IMR-90 (cell line): ENCODE measurements at regions not wholly inside any gene's neighbourhood (a gene's known extent, or its start where the extent isn't known, plus 50 kb on each side); places are given as distances from the start of the nearest gene placed in this dataset.

Experiments used
- ATAC-seq: fragments of 200-7000 bp; cut with Tn5 transposase; 2 replicates; pipeline ENCODE4 v1.9.1; 2020; ENCODE audit warnings: low read depth, mild to moderate bottlenecking, moderate library complexity
- BruUV-seq: library from RNA; stranded (reverse); fragments of 400-500 nt; replicated peaks from 2 replicates; lab custom pipeline; 2021; lab: Mats Ljungman, UMichigan
- CTCF ChIA-PET: fragments of 300-600 bp; formaldehyde crosslinking; extraction: SDS; loops from one replicate; lab custom pipeline; 2021; ENCODE audit warnings: antibody characterized with exemption; lab: Yijun Ruan, JAX
- POLR2A ChIA-PET: fragments of 300-600 bp; sonication (Branson Sonifier 250); formaldehyde crosslinking; loops from one replicate; lab custom pipeline; 2022; ENCODE audit warnings: antibody characterized with exemption; ENCODE audit not compliant: unreplicated experiment; lab: Charles Lee
- DNase-seq: peaks from one replicate; pipeline ENCODE4 v3.0.0; 2013
- H2AFZ ChIP-seq: replicated peaks from 2 replicates; pipeline ENCODE3; 2013; ENCODE audit warnings: low read length, mild to moderate bottlenecking; ENCODE audit not compliant: poor library complexity
- H2AK5ac ChIP-seq: 2 replicates; pipeline ENCODE4 v1.6.1; 2013; ENCODE audit warnings: low read depth, low read length, inconsistent platforms
- H2AK9ac ChIP-seq: replicated peaks from 2 replicates; pipeline ENCODE3; 2013; ENCODE audit warnings: mild to moderate bottlenecking, low read depth, low read length, moderate library complexity; ENCODE audit not compliant: poor library complexity
- H2BK120ac ChIP-seq: 2 replicates; pipeline ENCODE4 v1.6.1; 2013; ENCODE audit warnings: low read depth, low read length, inconsistent platforms
- H2BK15ac ChIP-seq: 3 replicates; pipeline ENCODE4 v1.6.1; 2013; ENCODE audit warnings: low read depth, low read length, inconsistent platforms
- H2BK20ac ChIP-seq: 2 replicates; pipeline ENCODE4 v1.6.1; 2013; ENCODE audit warnings: low read depth, mild to moderate bottlenecking, inconsistent platforms, low read length, moderate library complexity
- H2BK5ac ChIP-seq: 2 replicates; pipeline ENCODE4 v1.6.1; 2013; ENCODE audit warnings: mild to moderate bottlenecking, low read depth, low read length, inconsistent platforms; ENCODE audit not compliant: poor library complexity, severe bottlenecking
- H3K14ac ChIP-seq: replicated peaks from 2 replicates; pipeline ENCODE4 v1.6.1; 2013; ENCODE audit warnings: low read depth, low read length, inconsistent platforms
- H3K18ac ChIP-seq: 2 replicates; pipeline ENCODE4 v1.6.1; 2013; ENCODE audit warnings: low read depth, low read length, control low read depth
- H3K23ac ChIP-seq: 2 replicates; pipeline ENCODE4 v1.6.1; 2013; ENCODE audit warnings: low read depth, low read length, inconsistent platforms
- H3K27ac ChIP-seq: 2 replicates; pipeline ENCODE4 v1.5.1; 2013; ENCODE audit warnings: mild to moderate bottlenecking, control low read depth, low read length; ENCODE audit not compliant: insufficient read depth
- H3K27me3 ChIP-seq: 2 replicates; pipeline ENCODE4 v1.6.1; 2013; ENCODE audit warnings: low read length; ENCODE audit not compliant: control insufficient read depth, insufficient read depth
- H3K36me3 ChIP-seq: 2 replicates; pipeline ENCODE4 v1.6.1; 2013; ENCODE audit warnings: low read length, mixed read lengths; ENCODE audit not compliant: control insufficient read depth, insufficient read depth
- H3K4ac ChIP-seq: 2 replicates; pipeline ENCODE4 v1.6.1; 2013; ENCODE audit warnings: low read depth, low read length, inconsistent platforms
- H3K4me1 ChIP-seq: 2 replicates; pipeline ENCODE4 v1.6.1; 2013; ENCODE audit warnings: low read length, mixed read lengths; ENCODE audit not compliant: control insufficient read depth, insufficient read depth
- H3K4me2 ChIP-seq: 2 replicates; pipeline ENCODE4 v1.6.1; 2013; ENCODE audit warnings: low read depth, mild to moderate bottlenecking, control low read depth, low read length, moderate library complexity
- H3K4me3 ChIP-seq: 2 replicates; pipeline ENCODE4 v1.5.1; 2013; ENCODE audit warnings: low read depth, mild to moderate bottlenecking, control low read depth, low read length, moderate library complexity; ENCODE audit not compliant: insufficient read depth
- H3K56ac ChIP-seq: 2 replicates; pipeline ENCODE4 v1.6.1; 2013; ENCODE audit warnings: low read length, inconsistent platforms; ENCODE audit not compliant: insufficient read depth; ENCODE audit errors: extremely low read depth
- H3K79me1 ChIP-seq, 2 experiments: 2 replicates each; pipeline ENCODE4 v1.6.1; 2013; ENCODE audit warnings: low read length in 2 of 2, inconsistent platforms in 1 of 2, low read depth in 1 of 2
- H3K9ac ChIP-seq: 2 replicates; pipeline ENCODE4 v1.6.1; 2013; ENCODE audit warnings: low read depth, low read length, control low read depth
- H3K9me1 ChIP-seq: 2 replicates; pipeline ENCODE4 v1.6.1; 2013; ENCODE audit warnings: low read length, inconsistent platforms; ENCODE audit not compliant: insufficient read depth
- H3K9me3 ChIP-seq: 2 replicates; pipeline ENCODE4 v1.6.1; 2013; ENCODE audit warnings: low read length; ENCODE audit not compliant: control insufficient read depth, insufficient read depth
- H4K20me1 ChIP-seq: 2 replicates; pipeline ENCODE4 v1.6.1; 2013; ENCODE audit warnings: low read length, inconsistent platforms; ENCODE audit not compliant: insufficient read depth
- H4K5ac ChIP-seq: 2 replicates; pipeline ENCODE4 v1.6.1; 2013; ENCODE audit warnings: mild to moderate bottlenecking, low read depth, low read length, control low read depth
- H4K8ac ChIP-seq, 2 experiments: 2 replicates each; pipeline ENCODE4 v1.6.1; 2013; ENCODE audit warnings: low read depth in 2 of 2, low read length in 2 of 2, control low read depth in 1 of 2, inconsistent platforms in 1 of 2
- H4K91ac ChIP-seq: 2 replicates; pipeline ENCODE4 v1.6.1; 2013; ENCODE audit warnings: low read depth, low read length, inconsistent platforms; ENCODE audit not compliant: insufficient read depth
- FOS ChIP-seq: fragments of 150-350 bp; IDR thresholded peaks from 2 replicates; pipeline ENCODE4 v1.6.1; 2016; ENCODE audit warnings: low read depth, low read length
- NFE2L2 ChIP-seq: fragments of 150-350 bp; IDR thresholded peaks from 2 replicates; pipeline ENCODE4 v1.6.1; 2016; ENCODE audit warnings: low read depth, mild to moderate bottlenecking, low read length
- RCOR1 ChIP-seq: IDR thresholded peaks from 2 replicates; pipeline ENCODE4 v1.6.1; 2012; ENCODE audit warnings: mild to moderate bottlenecking, low read length, improper control_type of control experiment; ENCODE audit not compliant: insufficient replicate concordance
- SMC3 ChIP-seq: fragments of 150-350 bp; IDR thresholded peaks from 2 replicates; pipeline ENCODE4 v1.6.1; 2016; ENCODE audit warnings: low read depth, mild to moderate bottlenecking, antibody characterized with exemption, low read length, moderate library complexity
- WGBS, 2 experiments: methylation state at CpG; one replicate each; pipeline versions ENCODE4 v1.1.5 to v1.1.7; 2013; ENCODE audit warnings: missing lambda C conversion rate in 2 of 2; ENCODE audit not compliant: insufficient read length in 1 of 2; ENCODE audit errors: extremely low coverage in 2 of 2; 5-methylcytosine and 5-hydroxymethylcytosine counted together
- dilution Hi-C: fragments of 300-500 bp; cut with HindIII; formaldehyde crosslinking; loops from one replicate; pipeline ENCODE4 v1.14.3; 2018; ENCODE audit warnings: low sequenced_read_pairs; ENCODE audit not compliant: unreplicated experiment
- in situ Hi-C: fragments of 300-500 bp; cut with MboI; formaldehyde crosslinking; loops from 3 replicates; pipeline ENCODE4 v1.14.3; 2019; ENCODE audit warnings: low sequenced_read_pairs, inconsistent platforms, mixed read lengths
- intact Hi-C: fragments of 100-400 bp; cut with micrococcal nuclease; formaldehyde crosslinking; loops from 2 replicates; pipeline ENCODE4 v1.10.0; 2022
- TF ChIP-seq, protein P1 (sequence below): fragments of 150-350 bp; IDR thresholded peaks from 2 replicates; pipeline ENCODE4 v1.6.1; 2017; ENCODE audit warnings: mild to moderate bottlenecking, antibody characterized with exemption, low read length, low read depth

- Histone ChIP-seq H2AFZ (no peak overlapping the region), H3K4me1 (no peaks in the 10 kb centered on the region), H4K20me1 (no peaks in the 10 kb centered on the region), H2BK5ac (no peak overlapping the region), H3K9ac (no peak overlapping the region), H4K5ac (no peak overlapping the region), H4K8ac (no peak overlapping the region), H3K18ac (no peak overlapping the region), H3K27me3 (peaks cover 8% of the 10 kb centered on the region; the same call in 1 of the 2 replicates), H3K23ac (no peak overlapping the region), H2BK20ac (no peak overlapping the region), H3K4ac (no peak overlapping the region), H3K27ac (no peak overlapping the region), H2BK120ac (no peak overlapping the region), H3K79me1 (no peaks in the 10 kb centered on the region), H2BK15ac (no peak overlapping the region), H3K4me3 (no peak overlapping the region), H3K36me3 (no peaks in the 10 kb centered on the region), H2AK5ac (no peak overlapping the region), H3K14ac (no peak overlapping the region), H4K91ac (no peak overlapping the region), H3K4me2 (no peak overlapping the region), H3K9me3 (no peaks in the 10 kb centered on the region), H2AK9ac (no peak overlapping the region), H3K56ac (no peak overlapping the region), H3K9me1 (no peaks in the 10 kb centered on the region)
- in situ Hi-C loops: no loop called here
- ChIA-PET CTCF (no interaction called here), POLR2A (no interaction called here)
- dilution Hi-C loops: no loop called here
- intact Hi-C loops: no loop called here
- no CpG with 5 or more reads among the region's 4 CpGs for WGBS, 2 experiments
- no TSS peak for BruUV-seq
- TF ChIP-seq SMC3 (no peak), NFE2L2 (no peak), RCOR1 (no peak), FOS (no peak)
- TF ChIP-seq, protein P1, sequence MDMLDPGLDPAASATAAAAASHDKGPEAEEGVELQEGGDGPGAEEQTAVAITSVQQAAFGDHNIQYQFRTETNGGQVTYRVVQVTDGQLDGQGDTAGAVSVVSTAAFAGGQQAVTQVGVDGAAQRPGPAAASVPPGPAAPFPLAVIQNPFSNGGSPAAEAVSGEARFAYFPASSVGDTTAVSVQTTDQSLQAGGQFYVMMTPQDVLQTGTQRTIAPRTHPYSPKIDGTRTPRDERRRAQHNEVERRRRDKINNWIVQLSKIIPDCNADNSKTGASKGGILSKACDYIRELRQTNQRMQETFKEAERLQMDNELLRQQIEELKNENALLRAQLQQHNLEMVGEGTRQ: no peak
- ATAC-seq: no peak
- DNase-seq: no peak
These were observed 128.9 kb downstream of the GPCPD1 start for GRCh38 chr20:5481872-5482271.
